Mesodermal cell (in vitro differentiated cells): ENCODE measurements at regions not wholly inside any gene's neighbourhood (a gene's known extent, or its start where the extent isn't known, plus 50 kb on each side); places are given as distances from the start of the nearest gene placed in this dataset.
"Not testable (repeated sequence)": the region's sequence is repeated elsewhere in the genome, so short reads cannot be mapped to it uniquely, and the experiment has no call there.

ENCODE experiments used
- H3K27ac ChIP-seq: 2 replicates; pipeline ENCODE4 v1.7.0; 2013; ENCODE audit warnings: mild to moderate bottlenecking, low read depth, low read length, moderate library complexity; ENCODE audit not compliant: severe bottlenecking
- H3K36me3 ChIP-seq: 2 replicates; pipeline ENCODE4 v1.7.1; 2013; ENCODE audit warnings: mild to moderate bottlenecking, low read length, moderate library complexity; ENCODE audit not compliant: control insufficient read depth, insufficient read depth
- H3K4me1 ChIP-seq: one replicate; pipeline ENCODE4 v1.7.1; 2013; ENCODE audit warnings: mild to moderate bottlenecking, low read length; ENCODE audit not compliant: insufficient read depth, control insufficient read depth, poor library complexity, severe bottlenecking
- H3K4me3 ChIP-seq: 2 replicates; pipeline ENCODE4 v1.7.0; 2013; ENCODE audit warnings: low read length, control low read depth, mild to moderate bottlenecking; ENCODE audit not compliant: insufficient read depth, poor library complexity, severe bottlenecking; ENCODE audit errors: extremely low read depth
- H3K9me3 ChIP-seq: 2 replicates; pipeline ENCODE4 v1.7.1; 2013; ENCODE audit warnings: mild to moderate bottlenecking, low read length, moderate library complexity; ENCODE audit not compliant: control insufficient read depth
- WGBS, 2 experiments: methylation state at CpG; one replicate each; pipeline ENCODE4 v1.1.5; 2013; ENCODE audit warnings: missing lambda C conversion rate in 2 of 2; ENCODE audit not compliant: insufficient coverage in 2 of 2; 5-methylcytosine and 5-hydroxymethylcytosine counted together

DNA sequence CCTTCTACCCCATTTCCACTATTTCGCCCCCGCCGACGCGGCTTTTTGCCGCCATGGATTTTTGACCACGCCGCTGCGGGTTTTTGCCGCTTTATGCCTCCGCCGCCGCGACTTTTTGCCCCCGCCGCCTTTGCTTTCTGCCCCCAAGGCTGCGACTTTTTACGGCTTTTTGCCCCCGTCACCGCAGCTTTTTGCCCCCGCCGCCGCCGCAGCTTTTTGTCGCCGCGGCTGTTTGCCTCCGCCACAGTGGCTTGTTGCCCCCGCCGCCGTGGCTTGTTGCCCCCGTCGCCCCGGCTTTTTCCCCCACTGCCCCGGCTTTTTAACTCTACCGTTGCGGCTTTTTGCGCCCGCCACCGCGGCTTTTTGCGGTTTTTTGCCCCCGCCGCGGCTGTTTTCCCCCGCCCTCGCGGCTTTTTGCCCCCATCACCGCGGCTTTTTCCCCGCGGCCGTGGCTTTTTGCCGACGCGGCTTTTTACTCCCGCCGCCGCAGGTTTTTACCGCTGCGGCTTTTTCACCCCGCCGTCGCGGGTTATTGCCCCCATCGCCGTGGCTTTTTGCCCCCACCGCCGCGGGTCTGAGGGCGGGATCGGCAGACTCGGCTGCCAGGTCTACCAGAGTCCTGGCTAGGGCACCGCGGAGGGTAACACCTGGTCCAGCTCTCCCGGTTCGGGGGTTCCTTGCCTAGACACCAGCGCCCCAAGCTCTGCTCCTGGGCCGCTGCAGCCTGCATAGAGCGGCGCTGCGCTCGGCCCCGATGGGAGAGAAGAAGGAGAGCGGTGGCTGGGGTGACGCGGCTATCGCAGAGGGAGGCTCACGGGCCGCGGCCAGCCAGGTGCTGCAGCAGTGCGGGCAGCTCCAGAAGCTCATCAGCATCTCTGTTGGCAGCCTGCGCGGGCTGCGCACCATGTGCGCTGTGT is 562.7 kb upstream of the WSB1 start:
- Histone ChIP-seq H3K4me1 (no peaks in the 10 kb centered on the region), H3K36me3 (no peaks in the 10 kb centered on the region), H3K27ac (no peak overlapping the region), H3K4me3 (no peak overlapping the region), H3K9me3 (peaks cover 18% of the 10 kb centered on the region)
- 91 to 93% methylated on average over 54 to 88 of the region's 96 CpGs for WGBS, 2 experiments

DNA sequence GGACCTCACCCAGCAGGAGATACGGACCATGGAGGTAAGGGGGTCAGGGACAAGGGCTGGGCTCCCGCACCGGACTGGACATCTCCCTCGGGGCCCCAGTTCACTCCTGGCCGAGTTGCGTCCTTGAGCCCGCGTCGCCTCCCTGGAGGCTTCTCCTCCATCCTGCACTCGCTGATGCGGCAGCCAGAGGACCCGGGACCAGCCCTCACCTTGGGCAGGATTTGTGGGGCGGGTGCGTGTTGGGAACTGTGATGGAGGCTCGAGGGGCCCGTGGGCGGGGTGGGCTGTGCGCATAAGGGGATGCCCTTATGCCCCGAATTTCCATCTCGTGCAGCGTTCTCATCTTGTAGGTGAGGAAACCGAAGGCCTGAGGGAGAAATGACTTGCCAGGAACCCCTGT is 562.0 kb upstream of the WSB1 start:
- H3K27ac ChIP-seq, H3K4me1 ChIP-seq, H3K36me3 ChIP-seq, H3K4me3 ChIP-seq: not testable (repeated sequence)
- peaks cover 24% of the 10 kb centered on the region for H3K9me3 ChIP-seq
- WGBS, 2 experiments, result 80 to 85% methylated on average over 15 to 20 of the region's 22 CpGs

DNA sequence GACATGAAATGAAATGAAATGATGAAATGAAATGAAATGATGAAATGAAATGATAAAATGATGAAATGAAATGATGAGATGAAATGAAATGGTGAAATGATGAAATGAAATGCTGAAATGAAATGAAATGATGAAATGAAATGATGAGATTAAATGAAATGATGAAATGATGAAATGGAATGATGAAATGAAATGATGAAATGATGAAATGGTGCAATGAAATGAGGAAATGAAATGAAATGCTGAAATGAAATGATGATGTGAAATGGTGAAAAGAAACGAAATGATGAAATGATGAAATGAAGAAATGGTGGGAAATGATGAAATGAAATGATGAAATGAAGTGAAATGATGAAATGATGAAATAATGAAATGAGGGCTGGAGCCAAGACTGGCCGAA is 559.1 kb upstream of the WSB1 start:
- H3K27ac ChIP-seq, H3K4me1 ChIP-seq, H3K36me3 ChIP-seq, H3K4me3 ChIP-seq: not testable (repeated sequence)
- peaks cover 24% of the 10 kb centered on the region for H3K9me3 ChIP-seq
- 22% methylated on average over 1 of the region's 2 CpGs; no CpG with 5 or more reads in 1 of the 2 experiments for WGBS, 2 experiments

DNA sequence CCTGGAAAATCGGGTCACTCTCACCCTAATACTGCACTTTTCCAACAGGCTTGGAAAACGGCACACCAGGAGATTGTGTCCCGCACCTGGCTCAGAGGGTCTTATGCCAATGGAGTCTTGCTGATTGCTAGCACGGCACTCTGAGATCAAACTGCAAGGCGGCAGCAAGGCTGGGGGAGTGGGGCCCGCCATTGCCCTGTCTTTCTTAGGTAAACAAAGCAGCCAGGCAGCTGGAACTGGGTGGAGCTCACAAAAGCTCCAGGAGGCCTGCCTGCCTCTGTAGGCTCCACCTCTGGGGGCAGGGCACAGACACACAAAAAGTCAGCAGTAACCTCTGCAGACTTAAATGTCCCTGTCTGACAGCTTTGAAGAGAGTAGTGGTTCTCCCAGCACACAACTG is 557.9 kb upstream of the WSB1 start:
- H3K27ac ChIP-seq, H3K4me1 ChIP-seq, H3K36me3 ChIP-seq, H3K4me3 ChIP-seq: not testable (repeated sequence)
- H3K9me3 ChIP-seq, result peaks cover 25% of the 10 kb centered on the region
- 60 to 80% methylated on average over 2 to 3 of the region's 6 CpGs for WGBS, 2 experiments

DNA sequence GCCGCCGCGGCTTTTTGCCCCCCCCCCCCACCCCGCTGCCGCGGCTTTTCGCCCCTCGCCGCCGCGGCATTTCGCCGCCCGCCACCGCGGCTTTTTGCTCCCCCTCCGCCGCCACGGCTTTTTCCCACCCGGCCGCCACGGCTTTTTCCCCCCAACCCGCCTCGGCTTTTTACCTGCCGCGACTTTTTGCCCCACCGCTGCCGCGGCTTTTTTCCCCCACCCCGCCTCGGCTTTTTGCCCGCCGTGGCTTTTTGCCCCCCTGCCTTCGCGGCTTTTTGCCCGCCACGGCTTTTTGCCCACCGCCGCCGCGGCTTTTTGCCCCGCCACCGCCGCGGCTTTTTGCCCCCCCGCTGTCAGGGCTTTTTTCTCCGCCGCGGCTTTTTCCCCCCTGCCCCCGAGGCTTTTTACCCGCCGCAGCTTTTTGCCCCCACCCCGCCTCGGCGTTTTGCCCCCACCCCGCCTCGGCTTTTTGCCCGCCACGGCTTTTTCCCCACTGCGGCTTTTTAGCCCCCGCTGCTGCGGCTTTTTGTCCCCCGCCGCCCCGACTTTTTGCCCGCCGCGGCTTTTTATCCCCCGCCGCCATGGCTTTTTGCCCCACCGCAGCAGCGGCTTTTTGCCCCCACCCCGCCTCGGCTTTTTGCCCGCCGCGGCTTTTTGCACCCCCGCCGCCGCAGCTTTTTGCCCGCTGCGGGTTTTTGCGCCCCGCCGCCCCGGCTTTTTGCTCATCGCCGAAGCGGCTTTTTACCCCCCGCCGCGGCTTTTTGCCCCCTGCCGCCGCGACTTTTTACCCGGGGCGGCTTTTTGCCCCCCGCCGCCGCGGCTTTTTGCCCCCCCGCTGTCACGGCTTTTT is 527.8 kb upstream of the WSB1 start:
- H3K36me3 ChIP-seq, result no peaks in the 10 kb centered on the region
- 92 to 94% methylated on average over 15 to 40 of the region's 103 CpGs for WGBS, 2 experiments
- peaks cover 12% of the 10 kb centered on the region for H3K9me3 ChIP-seq
- no peak overlapping the region for H3K27ac ChIP-seq
- no peaks in the 10 kb centered on the region for H3K4me1 ChIP-seq
- no peak overlapping the region for H3K4me3 ChIP-seq

DNA sequence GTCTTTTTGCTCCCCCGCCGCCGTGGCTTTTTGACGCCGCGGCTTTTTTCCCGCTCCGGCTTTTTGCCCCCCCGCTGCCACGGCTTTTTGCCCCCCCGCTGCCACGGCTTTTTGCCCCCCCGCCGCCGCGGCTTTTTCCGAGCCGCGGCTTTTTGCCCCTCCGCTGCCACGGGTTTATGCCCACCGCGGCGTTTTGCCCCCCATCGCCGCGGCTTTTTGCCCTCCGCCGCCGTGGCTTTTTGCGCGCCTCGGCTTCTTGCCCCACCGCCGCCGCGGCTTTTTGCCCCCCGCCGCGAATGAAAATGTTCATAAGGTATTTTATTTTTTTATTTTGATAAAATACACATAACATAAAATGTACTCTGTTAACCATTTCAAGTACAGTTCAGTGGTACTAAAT is 527.2 kb upstream of the WSB1 start:
- 100% methylated on average over 3 of the region's 40 CpGs; no CpG with 5 or more reads in 1 of the 2 experiments for WGBS, 2 experiments
- no peak overlapping the region for H3K4me3 ChIP-seq

DNA sequence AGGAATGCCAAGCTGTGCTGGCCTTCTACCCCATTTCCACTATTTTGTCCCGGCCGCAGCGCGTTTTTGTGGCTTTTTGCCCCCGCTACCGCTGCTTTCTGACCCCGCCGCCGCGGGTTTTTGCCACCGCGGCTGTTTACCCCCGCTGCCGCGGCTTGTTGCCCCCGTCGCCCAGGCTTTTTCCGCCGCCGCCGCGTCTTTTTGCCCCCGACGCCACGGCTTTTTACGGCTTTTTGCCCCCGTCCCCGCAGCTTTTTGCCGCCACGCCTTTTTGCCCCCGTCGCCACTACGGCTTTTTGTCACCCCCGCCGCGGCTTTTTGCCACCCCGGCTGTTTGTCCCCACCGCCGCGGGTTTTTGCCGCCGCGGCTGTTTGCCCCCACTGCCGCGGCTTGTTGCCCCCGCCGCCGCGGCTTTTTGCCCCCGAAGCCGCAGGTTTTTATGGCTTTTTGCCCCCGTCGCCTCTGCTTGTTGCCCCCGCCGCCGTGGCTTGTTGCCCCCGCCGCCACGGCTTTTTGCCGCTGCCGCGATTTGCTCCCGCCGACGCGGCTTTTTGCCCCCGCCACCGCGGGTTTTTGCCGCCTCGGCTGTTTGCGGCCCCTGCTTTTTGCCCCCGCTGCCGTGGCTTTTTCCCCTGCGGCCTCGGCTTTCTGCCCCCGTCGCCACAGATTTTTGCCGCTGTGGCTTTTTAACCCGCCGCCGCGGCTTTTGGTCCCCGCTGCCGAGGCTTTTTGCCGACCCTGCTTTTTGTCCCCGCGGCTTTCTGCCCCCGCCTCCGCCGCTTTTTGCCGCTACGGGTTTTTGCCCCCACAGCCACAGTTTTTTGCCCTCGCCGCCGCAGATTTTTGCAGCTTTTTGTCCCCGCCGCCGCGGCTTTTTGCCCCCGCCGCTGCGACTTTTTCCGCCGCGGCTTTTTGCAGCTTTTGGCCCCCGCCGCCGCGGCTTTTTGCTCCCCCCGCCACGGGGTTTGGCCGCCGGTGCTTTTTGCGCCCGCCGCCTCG is 520.4 kb upstream of the WSB1 start:
- H3K4me1 ChIP-seq, result no peaks in the 10 kb centered on the region
- H3K36me3 ChIP-seq, result no peaks in the 10 kb centered on the region
- no peak overlapping the region for H3K27ac ChIP-seq
- WGBS, 2 experiments, result 94% methylated on average over 65 to 100 of the region's 118 CpGs
- no peak overlapping the region for H3K4me3 ChIP-seq
- peaks cover 8% of the 10 kb centered on the region for H3K9me3 ChIP-seq

More for the DNA sequence above, 527.2 kb upstream of the WSB1 start:
- H3K36me3 ChIP-seq, result no peaks in the 10 kb centered on the region
- no peaks in the 10 kb centered on the region for H3K4me1 ChIP-seq
- H3K9me3 ChIP-seq, result peaks cover 12% of the 10 kb centered on the region
- no peak overlapping the region for H3K27ac ChIP-seq

DNA sequence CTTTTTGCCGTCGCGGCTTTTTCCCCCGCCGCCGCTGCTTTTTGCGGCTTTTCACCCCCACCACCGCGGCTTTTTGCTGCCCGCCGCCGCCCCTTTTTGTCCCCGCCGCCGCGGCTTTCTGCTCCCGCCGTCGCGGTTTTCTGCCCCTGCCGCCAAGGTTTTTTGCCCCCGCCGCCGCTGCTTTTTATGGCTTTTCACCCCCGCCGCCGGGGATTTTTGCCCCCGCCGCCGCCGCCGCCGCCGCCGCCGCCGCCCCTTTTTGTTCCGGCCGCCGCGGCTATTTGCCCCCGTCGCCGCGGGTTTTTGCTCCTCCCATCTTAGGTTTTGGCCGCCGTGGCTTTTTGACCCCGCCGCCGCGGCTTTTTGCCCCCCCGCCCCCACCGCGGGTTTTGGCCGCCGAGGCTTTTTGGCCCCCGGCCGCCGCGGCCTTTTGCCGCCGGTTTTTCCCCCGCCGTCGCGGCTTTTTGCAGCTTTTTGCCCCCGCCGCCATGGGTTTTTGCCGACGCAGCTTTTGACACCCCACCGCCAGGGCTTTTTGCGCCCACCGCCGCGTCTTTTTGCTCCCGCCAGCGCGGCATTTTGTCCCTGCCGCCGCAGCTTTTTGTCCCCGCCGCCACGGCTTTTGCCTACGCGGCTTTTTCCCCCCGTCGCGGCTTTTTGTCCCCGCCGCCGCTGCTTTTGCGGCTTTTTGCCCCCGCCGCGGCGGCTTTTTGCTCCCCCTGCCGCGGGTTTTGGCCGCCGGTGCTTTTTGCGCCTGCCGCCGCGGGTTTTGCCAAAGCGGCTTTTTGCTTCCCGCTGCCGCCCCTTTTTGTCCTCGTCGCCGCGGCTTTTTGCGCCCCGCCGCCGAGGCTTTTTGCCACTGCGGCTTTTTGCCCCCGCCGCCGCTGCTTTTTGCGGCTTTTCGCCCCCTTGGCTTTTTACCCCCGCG is 519.4 kb upstream of the WSB1 start:
- H3K36me3 ChIP-seq, result no peaks in the 10 kb centered on the region
- WGBS, 2 experiments, result 93 to 94% methylated on average over 48 to 107 of the region's 123 CpGs

DNA sequence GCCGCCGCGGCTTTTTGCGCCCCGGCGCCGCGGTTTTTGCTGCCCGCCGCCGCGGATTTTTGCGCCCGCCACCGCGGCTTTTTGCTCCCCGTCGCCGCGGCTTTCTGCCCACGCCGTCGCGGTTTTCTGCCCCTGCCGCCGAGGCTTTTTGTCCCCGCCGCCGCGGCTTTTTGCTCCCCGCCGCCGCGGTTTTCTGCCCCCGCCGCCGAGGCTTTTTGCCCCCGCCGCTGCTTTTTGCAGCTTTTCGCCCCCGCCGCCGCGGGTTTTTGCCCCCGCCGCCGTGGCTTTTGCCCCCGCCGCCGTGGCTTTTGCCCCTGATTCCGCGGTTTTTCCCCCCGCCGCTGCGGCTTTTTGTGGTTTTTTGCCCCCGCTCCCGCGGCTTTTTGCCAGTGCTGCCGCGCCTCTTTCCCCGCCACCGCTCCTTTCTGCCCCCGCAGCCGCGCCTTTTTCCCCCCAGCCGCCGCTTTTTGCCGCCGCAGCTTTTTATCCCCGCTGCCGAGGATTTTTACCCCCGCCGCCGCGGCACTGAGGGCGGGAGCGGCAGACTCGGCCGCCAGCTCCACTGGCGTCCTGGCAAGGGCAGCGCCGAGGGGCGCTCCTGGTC is 518.6 kb upstream of the WSB1 start:
- Histone ChIP-seq H3K4me1 (no peaks in the 10 kb centered on the region), H3K4me3 (no peak overlapping the region), H3K9me3 (peaks cover 13% of the 10 kb centered on the region), H3K27ac (no peak overlapping the region), H3K36me3 (no peaks in the 10 kb centered on the region)
- 86 to 95% methylated on average over 20 to 72 of the region's 83 CpGs for WGBS, 2 experiments

More for the DNA sequence above, 519.4 kb upstream of the WSB1 start:
- H3K27ac ChIP-seq, result no peak overlapping the region
- no peaks in the 10 kb centered on the region for H3K4me1 ChIP-seq
- peaks cover 9% of the 10 kb centered on the region for H3K9me3 ChIP-seq
- H3K4me3 ChIP-seq, result no peak overlapping the region
